ENCODE measurements at regions not wholly inside any gene's neighbourhood (a gene's known extent, or its start where the extent isn't known, plus 50 kb on each side); places are given as distances from the start of the nearest gene placed in this dataset.

DNA sequence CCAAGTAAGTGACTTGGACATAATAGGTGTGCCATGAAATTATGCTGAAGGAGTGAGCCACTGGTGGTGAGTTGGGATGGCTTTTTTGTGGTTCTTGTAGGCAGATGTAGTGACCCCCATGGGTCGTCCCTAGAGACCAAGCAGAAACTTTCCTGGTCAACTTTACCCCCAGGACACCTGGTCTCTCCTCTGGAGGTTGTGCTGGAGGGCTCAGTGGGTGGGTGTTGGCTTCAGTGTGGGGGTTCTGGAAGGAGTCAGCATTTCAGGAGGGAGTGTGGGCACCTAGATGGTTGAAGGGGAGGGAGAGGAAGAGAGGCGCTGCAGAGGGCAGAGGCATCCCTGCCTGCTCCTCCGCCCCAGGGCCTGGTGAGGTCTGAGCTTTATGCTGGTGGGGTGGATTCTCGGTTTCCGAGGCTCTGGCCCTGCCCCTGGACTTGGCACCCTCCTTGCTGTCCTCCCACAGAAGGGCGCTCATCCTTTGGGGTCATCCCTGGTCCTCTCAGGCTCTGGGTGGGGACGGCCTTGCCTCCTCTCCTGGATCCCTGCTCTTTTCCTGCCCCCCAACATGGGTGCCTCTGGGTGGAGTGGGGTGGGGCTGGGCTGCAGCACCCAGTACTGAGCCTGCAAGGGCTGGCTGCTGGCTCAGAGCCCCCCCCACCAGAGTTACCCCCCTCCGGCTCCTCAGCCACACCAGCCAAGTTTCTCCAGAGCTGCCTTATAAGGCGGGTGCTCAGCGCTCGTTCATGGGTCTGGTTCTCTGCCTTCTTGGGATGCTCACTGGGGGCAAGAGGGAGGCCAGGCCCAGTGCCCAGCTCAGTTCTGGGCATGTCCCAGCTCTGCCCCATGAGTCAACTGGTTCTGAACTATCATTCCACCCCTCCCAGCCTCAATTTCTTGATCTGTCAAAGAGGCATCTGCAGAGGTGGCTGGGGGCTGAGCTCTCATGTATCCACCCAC lies 266.8 kb downstream of the SEC14L1 start:
- no peak overlapping the region for H3K4me3 ChIP-seq (ENCODE audit: low read length)
- TF ChIP-seq, protein P1, sequence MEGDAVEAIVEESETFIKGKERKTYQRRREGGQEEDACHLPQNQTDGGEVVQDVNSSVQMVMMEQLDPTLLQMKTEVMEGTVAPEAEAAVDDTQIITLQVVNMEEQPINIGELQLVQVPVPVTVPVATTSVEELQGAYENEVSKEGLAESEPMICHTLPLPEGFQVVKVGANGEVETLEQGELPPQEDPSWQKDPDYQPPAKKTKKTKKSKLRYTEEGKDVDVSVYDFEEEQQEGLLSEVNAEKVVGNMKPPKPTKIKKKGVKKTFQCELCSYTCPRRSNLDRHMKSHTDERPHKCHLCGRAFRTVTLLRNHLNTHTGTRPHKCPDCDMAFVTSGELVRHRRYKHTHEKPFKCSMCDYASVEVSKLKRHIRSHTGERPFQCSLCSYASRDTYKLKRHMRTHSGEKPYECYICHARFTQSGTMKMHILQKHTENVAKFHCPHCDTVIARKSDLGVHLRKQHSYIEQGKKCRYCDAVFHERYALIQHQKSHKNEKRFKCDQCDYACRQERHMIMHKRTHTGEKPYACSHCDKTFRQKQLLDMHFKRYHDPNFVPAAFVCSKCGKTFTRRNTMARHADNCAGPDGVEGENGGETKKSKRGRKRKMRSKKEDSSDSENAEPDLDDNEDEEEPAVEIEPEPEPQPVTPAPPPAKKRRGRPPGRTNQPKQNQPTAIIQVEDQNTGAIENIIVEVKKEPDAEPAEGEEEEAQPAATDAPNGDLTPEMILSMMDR (conservative IDR thresholded peaks at IDR 0.05; ENCODE audit: low read depth, low read length): no peak
- no peak for DNase-seq (ENCODE audit: low read depth)

DNA sequence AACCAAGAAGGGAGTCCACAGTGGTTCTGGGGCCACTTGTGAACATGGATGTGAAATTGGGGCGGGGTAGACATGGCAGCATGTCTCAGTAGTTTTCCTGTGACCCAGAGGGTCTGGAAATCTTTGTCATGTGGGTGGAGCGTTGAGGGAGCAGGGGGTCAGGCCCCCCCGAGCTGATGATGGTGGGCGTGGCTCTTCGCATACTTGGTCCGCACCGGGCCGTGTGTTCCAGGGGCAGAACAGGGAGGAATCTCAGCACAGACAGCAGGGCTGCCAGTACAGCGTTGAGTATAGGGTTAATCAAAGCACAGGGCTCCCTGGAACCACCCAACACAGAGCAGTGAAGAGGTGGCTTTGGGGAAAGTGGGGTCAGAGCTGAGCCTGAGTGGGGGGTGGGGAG lies 267.5 kb downstream of the SEC14L1 start:
- DNase-seq (ENCODE audit: low read depth): no peak
- TF ChIP-seq, protein P1 (conservative IDR thresholded peaks at IDR 0.05; ENCODE audit: low read depth, low read length): no peak
- no peak overlapping the region for H3K4me3 ChIP-seq (ENCODE audit: low read length)

DNA sequence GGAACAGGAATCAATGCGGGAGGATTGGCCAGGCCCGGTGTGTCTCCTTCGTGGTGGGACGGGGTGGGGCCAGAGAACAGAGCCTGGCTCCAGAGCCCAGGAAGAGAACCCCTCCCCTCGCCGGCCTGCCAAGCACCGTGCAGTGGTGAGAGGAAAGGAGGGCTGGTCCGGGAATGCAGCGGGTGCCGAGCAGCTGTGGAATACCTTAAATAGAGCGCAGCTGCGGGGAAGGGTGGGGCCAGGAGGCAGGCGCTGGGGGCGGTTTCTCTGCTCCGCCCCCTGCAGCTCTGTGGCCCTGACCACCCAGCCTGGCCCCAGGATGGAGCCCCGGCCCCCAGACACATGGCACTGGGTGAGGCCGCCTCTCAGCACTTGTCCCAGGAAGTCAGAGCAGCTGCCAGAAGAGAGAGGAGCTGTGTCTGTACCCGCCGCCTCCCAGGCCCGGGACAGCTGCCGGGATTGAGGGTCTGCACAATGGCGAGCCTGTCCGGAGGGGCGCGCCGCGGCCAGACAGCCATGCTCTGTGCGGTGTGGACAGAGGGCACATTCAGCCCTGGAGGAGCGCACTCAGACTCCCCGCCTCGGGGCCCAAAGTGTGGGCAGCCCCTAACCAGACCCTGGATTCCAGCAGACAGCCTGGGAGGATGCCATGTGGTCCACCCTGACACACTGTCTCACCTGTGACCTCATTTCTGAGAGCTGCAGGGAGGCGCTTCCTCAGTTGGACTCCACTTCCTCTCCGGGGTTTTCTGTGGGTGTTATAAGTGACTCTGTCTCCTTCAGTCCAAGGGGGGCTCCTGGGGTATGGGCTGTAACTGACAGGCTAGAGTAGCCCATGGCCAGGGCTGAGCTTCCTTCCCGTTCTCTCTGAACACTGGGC lies 268.8 kb downstream of the SEC14L1 start:
- TF ChIP-seq, protein P1 (conservative IDR thresholded peaks at IDR 0.05; ENCODE audit: low read depth, low read length): no peak
- DNase-seq (ENCODE audit: low read depth): no peak
- no peak overlapping the region for H3K4me3 ChIP-seq (ENCODE audit: low read length)

DNA sequence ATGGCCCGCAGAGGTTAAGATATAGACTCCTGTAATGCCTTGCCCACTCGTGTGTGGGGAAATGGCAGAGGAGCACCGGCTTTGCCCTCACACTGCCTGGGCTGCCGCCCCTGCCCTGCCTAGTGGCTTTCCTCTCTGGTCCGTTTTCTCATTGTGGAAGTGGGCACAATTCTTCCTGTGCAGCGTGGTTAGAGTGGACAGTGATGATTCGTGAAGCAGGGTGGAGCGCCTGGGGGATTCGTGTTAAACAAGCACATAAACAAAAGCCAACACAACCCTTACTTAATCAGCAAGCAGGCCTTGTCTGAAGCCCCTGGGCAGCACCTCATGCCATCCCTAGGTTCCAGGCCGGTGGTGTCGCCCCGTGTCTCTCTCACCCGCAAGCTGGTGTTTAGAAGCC lies 269.7 kb downstream of the SEC14L1 start:
- no peak for DNase-seq (ENCODE audit: low read depth)
- TF ChIP-seq, protein P1 (conservative IDR thresholded peaks at IDR 0.05; ENCODE audit: low read depth, low read length): no peak
- H3K4me3 ChIP-seq (ENCODE audit: low read length): no peak overlapping the region

DNA sequence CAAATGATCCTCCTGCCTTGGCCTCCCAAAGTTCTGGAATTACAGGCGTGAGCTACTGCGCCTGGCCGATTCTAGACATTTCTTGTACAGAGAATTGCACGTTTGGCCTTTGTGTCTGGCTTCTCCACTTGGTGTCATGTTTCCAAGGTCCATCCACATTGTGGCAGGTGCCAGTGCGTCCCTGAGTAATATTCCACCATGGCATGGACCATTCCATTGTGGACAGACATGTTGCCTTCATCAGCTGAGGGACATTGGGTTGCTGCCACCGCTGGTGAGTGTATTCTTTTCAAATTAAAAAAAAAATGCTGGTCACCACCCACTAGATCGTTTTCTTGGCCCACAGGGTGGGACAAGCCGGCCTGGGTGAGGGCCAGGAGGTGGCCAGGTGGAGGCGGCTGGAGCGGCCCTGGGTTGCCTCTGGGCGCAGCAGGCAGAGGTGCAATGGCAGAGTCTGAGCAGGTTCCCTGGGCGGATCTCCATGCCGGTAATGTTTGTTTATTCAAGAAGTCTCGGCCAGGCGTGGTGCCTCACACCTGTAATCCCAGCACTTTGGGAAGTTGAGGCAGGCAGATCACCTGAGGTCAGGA lies 274.1 kb downstream of the SEC14L1 start:
- DNase-seq (ENCODE audit: low read depth): no peak
- no peak overlapping the region for H3K4me3 ChIP-seq (ENCODE audit: low read length)
- TF ChIP-seq, protein P1 (conservative IDR thresholded peaks at IDR 0.05; ENCODE audit: low read depth, low read length): no peak

DNA sequence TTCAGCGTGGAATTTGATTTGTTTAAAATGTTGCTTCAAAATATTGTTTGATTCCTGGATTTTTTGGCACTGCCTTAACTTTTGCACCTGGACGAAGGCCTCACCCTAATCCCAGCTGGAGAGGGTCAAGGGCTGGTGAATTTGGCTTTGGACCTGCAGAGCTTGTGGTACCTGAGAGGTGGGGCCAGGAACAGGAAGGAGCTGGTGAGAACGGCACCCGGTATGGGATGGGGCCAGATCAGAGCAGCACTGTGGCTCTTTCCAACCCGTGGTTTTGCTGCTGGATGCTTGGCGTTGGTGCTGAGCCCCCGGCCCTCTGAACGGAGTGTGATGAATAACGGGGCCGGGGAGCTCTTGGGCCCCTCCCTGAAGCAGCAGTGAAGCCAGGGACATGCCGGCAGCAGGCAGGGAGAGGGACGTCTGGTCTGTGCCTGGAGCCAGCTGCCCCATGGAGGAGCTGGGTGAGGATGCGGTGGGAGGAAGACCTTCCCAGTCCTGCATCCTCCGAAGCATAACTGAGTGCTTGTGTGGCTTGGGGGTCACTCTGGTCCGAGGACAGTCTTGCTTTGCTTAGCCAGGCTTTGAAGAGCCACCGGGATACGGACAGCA lies 275.4 kb downstream of the SEC14L1 start:
- TF ChIP-seq, protein P1 (conservative IDR thresholded peaks at IDR 0.05; ENCODE audit: low read depth, low read length): no peak
- H3K4me3 ChIP-seq (ENCODE audit: low read length): no peak overlapping the region
- no peak for DNase-seq (ENCODE audit: low read depth)
